Loucy (cell line): ENCODE measurements at regions not wholly inside any gene's neighbourhood (a gene's known extent, or its start where the extent isn't known, plus 50 kb on each side); places are given as distances from the start of the nearest gene placed in this dataset.

Experiments
- CTCF ChIP-seq: fragments of 200-600 bp; sonication (generic); conservative IDR thresholded peaks from 2 replicates; pipeline ENCODE4 v1.5.1; 2014; ENCODE audit warnings: mild to moderate bottlenecking, antibody characterized with exemption, low read length
- EZH2phosphoT487 ChIP-seq: fragments of 200-600 bp; IDR thresholded peaks from 2 replicates; pipeline ENCODE4 v1.6.1; 2018; ENCODE audit warnings: antibody characterized with exemption, mild to moderate bottlenecking, moderate library complexity, borderline replicate concordance

- TF ChIP-seq CTCF (no peak), EZH2phosphoT487 (no peak)
Measured at GRCh38 chr2:147368306-147368705, 476.5 kb upstream of the ACVR2A start.
